Neural progenitor cell (in vitro differentiated cells): ENCODE measurements at regions not wholly inside any gene's neighbourhood (a gene's known extent, or its start where the extent isn't known, plus 50 kb on each side); places are given as distances from the start of the nearest gene placed in this dataset.

Experiments used
- DNase-seq: peaks from one replicate; pipeline ENCODE4 v3.0.0-alpha.2; 2016; ENCODE audit warnings: low spot score
- H2AFZ ChIP-seq: fragments of 200-600 bp; sonication (generic); replicated peaks from 2 replicates; pipeline ENCODE4 v1.6.1; 2016; ENCODE audit warnings: antibody characterized with exemption
- H3F3A ChIP-seq: fragments of 200-600 bp; sonication (generic); 2 replicates; pipeline ENCODE4 v1.6.1; 2016; ENCODE audit warnings: antibody characterized with exemption, low read depth
- H3K27ac ChIP-seq: fragments of 200-600 bp; sonication (generic); 2 replicates; pipeline ENCODE4 v1.5.1; 2016; ENCODE audit warnings: mild to moderate bottlenecking
- H3K27me3 ChIP-seq: fragments of 200-600 bp; sonication (generic); 2 replicates; pipeline ENCODE4 v1.6.1; 2016; ENCODE audit warnings: mild to moderate bottlenecking, moderate library complexity
- H3K36me3 ChIP-seq: fragments of 200-600 bp; sonication (generic); 2 replicates; pipeline ENCODE4 v1.5.1; 2016
- H3K4me1 ChIP-seq: fragments of 200-600 bp; sonication (generic); 2 replicates; pipeline ENCODE4 v1.6.1; 2016; ENCODE audit warnings: mixed run types
- H3K4me2 ChIP-seq: fragments of 200-600 bp; sonication (generic); 2 replicates; pipeline ENCODE4 v1.6.1; 2016
- H3K4me3 ChIP-seq: fragments of 200-600 bp; sonication (generic); 2 replicates; pipeline ENCODE4 v1.5.1; 2016
- H3K79me2 ChIP-seq: fragments of 200-600 bp; sonication (generic); 2 replicates; pipeline ENCODE4 v1.6.1; 2016; ENCODE audit warnings: low read depth
- H3K9ac ChIP-seq: fragments of 200-600 bp; sonication (generic); 2 replicates; pipeline ENCODE4 v1.6.1; 2016
- H3K9me3 ChIP-seq: fragments of 200-600 bp; sonication (generic); 2 replicates; pipeline ENCODE4 v1.5.1; 2016; ENCODE audit warnings: low read depth
- H4K20me1 ChIP-seq: fragments of 200-600 bp; sonication (generic); 2 replicates; pipeline ENCODE4 v1.6.1; 2016; ENCODE audit warnings: low read depth
- H3K27ac Mint-ChIP-seq: 3 replicates; pipeline ENCODE4 v1.8.0; 2021; ENCODE audit warnings: mixed read lengths
- H3K27me3 Mint-ChIP-seq: 2 replicates; pipeline ENCODE4 v1.8.0; 2022; ENCODE audit warnings: low read depth, mild to moderate bottlenecking, inconsistent platforms, moderate library complexity, mixed read lengths; ENCODE audit not compliant: insufficient read depth
- H3K36me3 Mint-ChIP-seq: 3 replicates; pipeline ENCODE4 v1.8.0; 2021; ENCODE audit warnings: mixed read lengths
- H3K4me1 Mint-ChIP-seq: 3 replicates; pipeline ENCODE4 v1.8.0; 2021; ENCODE audit warnings: mixed read lengths
- H3K4me3 Mint-ChIP-seq: 3 replicates; pipeline ENCODE4 v1.8.0; 2021; ENCODE audit warnings: mild to moderate bottlenecking, moderate library complexity, mixed read lengths
- H3K9me3 Mint-ChIP-seq: 3 replicates; pipeline ENCODE4 v1.8.0; 2020; ENCODE audit warnings: mixed read lengths
- CTCF ChIP-seq: fragments of 200-600 bp; sonication (generic); IDR thresholded peaks from 2 replicates; pipeline ENCODE4 v1.5.1; 2017; ENCODE audit warnings: antibody characterized with exemption, mild to moderate bottlenecking
- EZH2 ChIP-seq: fragments of 200-600 bp; sonication (generic); IDR thresholded peaks from 2 replicates; pipeline ENCODE4 v1.6.1; 2017; ENCODE audit warnings: antibody characterized with exemption, mild to moderate bottlenecking, moderate library complexity
- EZH2phosphoT487 ChIP-seq: fragments of 200-600 bp; sonication (generic); IDR thresholded peaks from 2 replicates; pipeline ENCODE4 v1.6.1; 2017; ENCODE audit warnings: antibody characterized with exemption

DNA sequence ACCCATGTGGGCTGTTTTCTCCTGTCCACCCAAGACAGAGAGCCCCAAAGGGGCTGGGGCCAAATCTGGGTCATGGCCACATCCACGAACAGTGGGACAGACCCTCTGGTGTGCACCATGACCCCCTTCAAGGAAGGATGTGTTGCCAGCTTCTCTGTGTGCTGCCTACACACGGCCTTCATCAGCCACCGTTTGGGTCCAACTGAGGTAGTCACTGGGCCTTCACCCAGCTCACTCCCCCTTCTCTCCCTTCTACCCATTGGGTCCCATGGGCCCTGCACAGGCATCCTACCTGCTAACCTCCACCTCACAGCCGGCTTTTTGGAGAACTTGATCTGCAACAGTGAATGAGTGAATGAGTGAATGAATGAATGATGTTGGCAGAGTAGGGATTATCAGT is 1484.9 kb downstream of the BRD1 start:
- Mint-ChIP-seq H3K4me3 (no peak overlapping the region), H3K36me3 (no peaks in the 10 kb centered on the region), H3K27ac (no peak overlapping the region), H3K27me3 (peaks cover 8% of the 10 kb centered on the region), H3K9me3 (no peaks in the 10 kb centered on the region), H3K4me1 (peaks cover 15% of the 10 kb centered on the region)
- no peak overlapping the region for H3K27ac ChIP-seq
- H3K9ac ChIP-seq, result no peak overlapping the region
- H3K36me3 ChIP-seq, result no peaks in the 10 kb centered on the region
- TF ChIP-seq EZH2phosphoT487, result no peak
- no peak for DNase-seq
- no peaks in the 10 kb centered on the region for H3F3A ChIP-seq
- no peaks in the 10 kb centered on the region for H3K79me2 ChIP-seq
- no peak overlapping the region for H3K4me2 ChIP-seq
- H3K4me1 ChIP-seq, result no peaks in the 10 kb centered on the region
- H4K20me1 ChIP-seq, result no peaks in the 10 kb centered on the region
- no peaks in the 10 kb centered on the region for H3K9me3 ChIP-seq
- no peak overlapping the region for H2AFZ ChIP-seq
- H3K4me3 ChIP-seq, result no peak overlapping the region
- peaks cover 10% of the 10 kb centered on the region for H3K27me3 ChIP-seq

DNA sequence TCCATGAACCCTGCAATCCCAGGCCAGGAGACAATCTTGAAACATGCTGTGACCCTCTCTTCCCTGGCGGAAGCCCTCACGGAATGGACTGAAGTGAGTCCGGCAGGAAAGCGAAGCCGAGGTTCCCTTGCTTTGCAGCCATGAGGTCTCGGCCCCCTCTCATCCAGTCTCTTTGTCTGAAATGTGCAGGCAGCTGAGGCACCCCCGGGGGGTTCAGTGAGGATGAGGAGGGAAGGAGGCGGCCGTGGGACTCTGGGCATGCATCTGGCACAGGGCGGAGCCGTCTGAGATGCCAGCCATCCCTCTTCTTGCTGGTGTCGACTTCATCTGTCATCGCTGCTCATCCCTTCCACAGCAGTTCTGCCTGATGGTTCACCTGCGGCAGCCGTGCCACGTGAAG is 1485.7 kb downstream of the BRD1 start:
- Histone ChIP-seq H4K20me1 (no peaks in the 10 kb centered on the region), H3K79me2 (no peaks in the 10 kb centered on the region), H3K36me3 (no peaks in the 10 kb centered on the region), H3K4me2 (no peak overlapping the region), H3K9me3 (no peaks in the 10 kb centered on the region), H3F3A (no peaks in the 10 kb centered on the region), H3K9ac (no peak overlapping the region), H3K27ac (no peak overlapping the region), H2AFZ (no peak overlapping the region), H3K4me3 (no peak overlapping the region), H3K4me1 (no peaks in the 10 kb centered on the region), H3K27me3 (peaks cover 10% of the 10 kb centered on the region)
- no peak for TF ChIP-seq EZH2
- no peak for TF ChIP-seq CTCF
- TF ChIP-seq EZH2phosphoT487, result no peak
- DNase-seq, result no peak
- no peak overlapping the region for H3K27ac Mint-ChIP-seq
- no peaks in the 10 kb centered on the region for H3K9me3 Mint-ChIP-seq
- peaks cover 15% of the 10 kb centered on the region for H3K4me1 Mint-ChIP-seq
- H3K4me3 Mint-ChIP-seq, result no peak overlapping the region
- no peaks in the 10 kb centered on the region for H3K36me3 Mint-ChIP-seq
- peaks cover 8% of the 10 kb centered on the region for H3K27me3 Mint-ChIP-seq

GRCh38 chr22:48340727-48341709 is 1486.7 kb downstream of the BRD1 start:
- Histone ChIP-seq H3K79me2 (no peaks in the 10 kb centered on the region), H4K20me1 (no peaks in the 10 kb centered on the region), H3K4me3 (no peak overlapping the region), H3K27ac (no peak overlapping the region), H3K4me1 (no peaks in the 10 kb centered on the region), H3F3A (no peaks in the 10 kb centered on the region), H3K36me3 (no peaks in the 10 kb centered on the region), H3K9me3 (no peaks in the 10 kb centered on the region), H2AFZ (no peak overlapping the region), H3K27me3 (peaks cover 10% of the 10 kb centered on the region), H3K4me2 (no peak overlapping the region), H3K9ac (no peak overlapping the region)
- TF ChIP-seq EZH2 (no peak), EZH2phosphoT487 (no peak), CTCF (no peak)
- no peak overlapping the region for H3K4me3 Mint-ChIP-seq
- H3K36me3 Mint-ChIP-seq, result no peaks in the 10 kb centered on the region
- H3K9me3 Mint-ChIP-seq, result no peaks in the 10 kb centered on the region
- H3K27ac Mint-ChIP-seq, result peak overlapping the region; percentile 21
- peaks cover 15% of the 10 kb centered on the region for H3K4me1 Mint-ChIP-seq
- DNase-seq, result no peak
- H3K27me3 Mint-ChIP-seq, result peaks cover 8% of the 10 kb centered on the region

GRCh38 chr22:48340191-48340590 is 1487.5 kb downstream of the BRD1 start:
- Histone ChIP-seq H3K27ac (no peak overlapping the region), H3K27me3 (peaks cover 10% of the 10 kb centered on the region), H2AFZ (no peak overlapping the region), H4K20me1 (no peaks in the 10 kb centered on the region), H3K9ac (no peak overlapping the region), H3K9me3 (no peaks in the 10 kb centered on the region), H3F3A (no peaks in the 10 kb centered on the region), H3K4me2 (no peak overlapping the region), H3K4me1 (no peaks in the 10 kb centered on the region), H3K79me2 (no peaks in the 10 kb centered on the region), H3K4me3 (no peak overlapping the region), H3K36me3 (no peaks in the 10 kb centered on the region)
- no peaks in the 10 kb centered on the region for H3K36me3 Mint-ChIP-seq
- no peak for DNase-seq
- H3K27ac Mint-ChIP-seq, result no peak overlapping the region
- peaks cover 8% of the 10 kb centered on the region for H3K27me3 Mint-ChIP-seq
- no peaks in the 10 kb centered on the region for H3K9me3 Mint-ChIP-seq
- TF ChIP-seq EZH2phosphoT487 (no peak), CTCF (no peak), EZH2 (no peak)
- H3K4me1 Mint-ChIP-seq, result peaks cover 15% of the 10 kb centered on the region
- H3K4me3 Mint-ChIP-seq, result no peak overlapping the region
